ENCODE measurements at regions not wholly inside any gene's neighbourhood (a gene's known extent, or its start where the extent isn't known, plus 50 kb on each side); places are given as distances from the start of the nearest gene placed in this dataset.

DNA sequence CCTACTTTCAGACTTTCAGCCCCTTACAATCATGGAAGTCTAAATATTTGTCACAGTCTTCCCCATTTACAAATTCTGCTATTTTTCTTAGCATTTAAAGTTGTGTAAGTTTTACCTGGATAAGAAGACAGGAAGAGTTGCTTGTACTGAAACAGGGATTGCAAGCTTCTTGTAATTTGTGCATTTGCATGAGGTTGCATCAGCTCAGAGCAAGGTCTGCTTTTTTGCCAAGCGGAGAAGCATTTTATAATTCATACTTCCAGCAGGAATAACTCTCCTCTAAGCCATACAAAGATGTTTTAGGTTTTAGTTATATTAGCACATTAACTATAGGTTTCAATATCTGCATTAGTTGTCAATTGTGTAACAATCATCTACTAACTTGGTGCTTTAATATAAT lies 922.0 kb upstream of the PABPC4L start:
- no CpG with 5 or more reads among the region's 1 CpG for WGBS (ENCODE audit: insufficient coverage, low lambda C conversion rate)

DNA sequence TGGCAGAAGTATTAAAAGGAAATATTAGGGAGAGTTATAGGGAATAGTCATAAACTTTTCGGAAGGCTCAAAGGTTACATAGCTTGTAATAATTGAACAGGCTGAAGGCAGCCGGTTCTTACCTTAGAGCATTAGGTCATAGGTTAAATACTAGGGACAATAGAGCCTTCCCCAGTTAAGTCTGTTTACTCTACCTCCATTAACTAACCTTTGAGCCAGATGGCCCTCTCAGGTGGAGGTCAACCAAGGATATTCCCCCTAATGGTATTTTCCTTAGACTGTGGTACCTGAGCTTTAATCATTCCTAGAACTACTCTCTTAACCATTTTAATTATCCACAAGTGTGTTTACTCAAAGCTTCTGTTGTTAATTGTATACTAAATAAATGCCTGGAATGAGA lies 920.9 kb upstream of the PABPC4L start:
- no peaks in the 10 kb centered on the region for H3K4me1 ChIP-seq (ENCODE audit: control insufficient read depth, insufficient read depth, low read length)
- H3K36me3 ChIP-seq (ENCODE audit: control insufficient read depth, insufficient read depth, low read length), result no peaks in the 10 kb centered on the region
- no peak for DNase-seq
- H3K4me3 ChIP-seq (ENCODE audit: low read length), result no peak overlapping the region
- no peaks in the 10 kb centered on the region for H3K27me3 ChIP-seq (ENCODE audit: control insufficient read depth, insufficient read depth, low read length)
- H3K9me3 ChIP-seq (ENCODE audit: control insufficient read depth, low read depth, low read length), result no peaks in the 10 kb centered on the region
- H3K27ac ChIP-seq (ENCODE audit: low read length), result no peak overlapping the region
- WGBS (ENCODE audit: insufficient coverage, low lambda C conversion rate), result 25% methylated on average over 2 of the region's 2 CpGs

More for the DNA sequence above, 922.0 kb upstream of the PABPC4L start:
- Histone ChIP-seq H3K36me3 (ENCODE audit: control insufficient read depth, insufficient read depth, low read length) (no peaks in the 10 kb centered on the region), H3K4me1 (ENCODE audit: control insufficient read depth, insufficient read depth, low read length) (no peaks in the 10 kb centered on the region), H3K4me3 (ENCODE audit: low read length) (no peak overlapping the region), H3K9me3 (ENCODE audit: control insufficient read depth, low read depth, low read length) (no peaks in the 10 kb centered on the region), H3K27ac (ENCODE audit: low read length) (no peak overlapping the region), H3K27me3 (ENCODE audit: control insufficient read depth, insufficient read depth, low read length) (no peaks in the 10 kb centered on the region)
- DNase-seq, result no peak

DNA sequence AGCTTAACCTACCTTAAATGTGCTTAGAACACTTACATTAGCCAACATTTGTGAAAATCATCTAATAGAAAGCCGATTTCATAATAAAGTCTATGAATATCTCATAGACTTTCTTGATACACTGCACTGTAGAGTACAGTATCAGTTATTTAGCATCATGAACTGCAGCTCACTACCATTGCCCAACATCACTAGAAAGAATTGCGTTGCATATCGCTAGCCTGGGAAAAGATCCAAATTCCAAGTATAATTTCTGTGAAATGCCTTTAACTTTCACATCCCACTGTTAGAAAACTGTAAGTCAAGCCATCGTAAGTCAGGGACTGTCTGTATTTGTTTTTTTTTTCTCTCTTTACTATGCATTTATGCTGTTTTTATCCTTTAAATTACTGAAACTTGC lies 918.6 kb upstream of the PABPC4L start:
- DNase-seq, result no peak
- H3K4me1 ChIP-seq (ENCODE audit: control insufficient read depth, insufficient read depth, low read length), result no peaks in the 10 kb centered on the region
- 83% methylated on average over 1 of the region's 4 CpGs for WGBS (ENCODE audit: insufficient coverage, low lambda C conversion rate)
- no peak overlapping the region for H3K4me3 ChIP-seq (ENCODE audit: low read length)
- H3K27me3 ChIP-seq (ENCODE audit: control insufficient read depth, insufficient read depth, low read length), result no peaks in the 10 kb centered on the region
- H3K27ac ChIP-seq (ENCODE audit: low read length), result no peak overlapping the region
- no peaks in the 10 kb centered on the region for H3K36me3 ChIP-seq (ENCODE audit: control insufficient read depth, insufficient read depth, low read length)
- H3K9me3 ChIP-seq (ENCODE audit: control insufficient read depth, low read depth, low read length), result no peaks in the 10 kb centered on the region

DNA sequence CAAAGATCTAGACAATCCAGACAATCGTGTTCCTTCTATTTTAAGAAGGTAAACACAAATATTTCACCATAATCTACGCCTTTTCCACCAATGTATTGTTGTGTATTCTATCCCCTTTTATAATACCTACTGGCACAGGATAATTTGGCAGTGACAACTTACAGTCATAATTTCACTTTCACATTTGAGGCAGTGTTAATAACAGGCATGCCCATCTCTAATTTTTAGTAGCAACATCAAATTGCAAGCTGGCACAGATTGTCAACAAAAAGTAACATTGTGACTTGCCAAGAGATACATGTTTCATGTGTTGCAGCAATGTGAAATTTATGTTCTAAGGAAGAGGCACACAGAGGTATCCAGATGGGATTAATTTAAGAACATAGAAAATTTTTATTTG lies 912.5 kb upstream of the PABPC4L start:
- Histone ChIP-seq H3K27me3 (ENCODE audit: control insufficient read depth, insufficient read depth, low read length) (no peaks in the 10 kb centered on the region), H3K36me3 (ENCODE audit: control insufficient read depth, insufficient read depth, low read length) (no peaks in the 10 kb centered on the region), H3K4me1 (ENCODE audit: control insufficient read depth, insufficient read depth, low read length) (no peaks in the 10 kb centered on the region), H3K27ac (ENCODE audit: low read length) (no peak overlapping the region), H3K4me3 (ENCODE audit: low read length) (no peak overlapping the region), H3K9me3 (ENCODE audit: control insufficient read depth, low read depth, low read length) (no peaks in the 10 kb centered on the region)
- DNase-seq, result no peak
- WGBS (ENCODE audit: insufficient coverage, low lambda C conversion rate), result 80% methylated on average over 2 of the region's 2 CpGs

DNA sequence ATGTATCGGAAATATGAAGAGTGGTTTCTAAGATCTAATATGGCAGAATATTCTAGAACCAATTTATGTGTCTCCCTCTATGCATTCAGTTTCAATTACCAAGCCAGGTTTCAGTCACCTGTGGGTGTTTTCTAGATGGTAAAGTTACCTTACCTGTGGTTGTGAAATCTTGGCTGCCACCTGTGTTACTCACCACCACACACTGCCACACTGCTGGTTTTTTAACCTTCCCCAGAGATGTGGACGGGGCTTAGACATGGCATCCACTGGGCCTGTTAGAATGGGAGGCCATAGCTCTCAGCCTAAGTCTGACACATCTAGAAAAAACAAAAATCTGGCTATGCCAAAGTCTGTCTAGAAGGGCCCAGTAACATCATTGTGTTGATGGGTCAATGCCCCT lies 896.5 kb upstream of the PABPC4L start:
- no peak overlapping the region for H3K27ac ChIP-seq (ENCODE audit: low read length)
- no peaks in the 10 kb centered on the region for H3K36me3 ChIP-seq (ENCODE audit: control insufficient read depth, insufficient read depth, low read length)
- no peak for DNase-seq
- H3K4me3 ChIP-seq (ENCODE audit: low read length), result no peak overlapping the region
- no CpG with 5 or more reads among the region's 2 CpGs for WGBS (ENCODE audit: insufficient coverage, low lambda C conversion rate)
- no peaks in the 10 kb centered on the region for H3K9me3 ChIP-seq (ENCODE audit: control insufficient read depth, low read depth, low read length)
- no peaks in the 10 kb centered on the region for H3K4me1 ChIP-seq (ENCODE audit: control insufficient read depth, insufficient read depth, low read length)
- no peaks in the 10 kb centered on the region for H3K27me3 ChIP-seq (ENCODE audit: control insufficient read depth, insufficient read depth, low read length)

DNA sequence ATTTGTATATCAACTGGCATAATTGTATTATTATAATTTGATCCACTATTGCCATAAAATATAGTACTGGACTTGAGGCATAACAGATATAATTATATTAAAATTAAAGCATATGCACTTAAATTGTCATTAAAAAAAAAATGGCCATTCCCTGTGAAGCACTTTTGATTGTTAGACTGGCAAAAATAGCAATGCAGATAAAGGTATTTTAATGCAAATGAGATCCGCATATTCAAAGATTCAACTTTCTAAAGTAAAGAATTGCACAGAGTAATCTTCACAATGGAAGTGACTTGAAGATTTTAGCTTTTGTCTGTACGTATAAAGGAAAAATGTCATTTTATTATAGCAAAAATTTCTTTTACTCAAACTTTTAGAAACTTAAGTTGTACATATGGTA lies 871.8 kb upstream of the PABPC4L start:
- Histone ChIP-seq H3K27me3 (ENCODE audit: control insufficient read depth, insufficient read depth, low read length) (no peaks in the 10 kb centered on the region), H3K9me3 (ENCODE audit: control insufficient read depth, low read depth, low read length) (no peaks in the 10 kb centered on the region), H3K36me3 (ENCODE audit: control insufficient read depth, insufficient read depth, low read length) (no peaks in the 10 kb centered on the region), H3K4me1 (ENCODE audit: control insufficient read depth, insufficient read depth, low read length) (no peaks in the 10 kb centered on the region), H3K27ac (ENCODE audit: low read length) (no peak overlapping the region), H3K4me3 (ENCODE audit: low read length) (no peak overlapping the region)
- no peak for DNase-seq
- 96% methylated on average over 2 of the region's 2 CpGs for WGBS (ENCODE audit: insufficient coverage, low lambda C conversion rate)

DNA sequence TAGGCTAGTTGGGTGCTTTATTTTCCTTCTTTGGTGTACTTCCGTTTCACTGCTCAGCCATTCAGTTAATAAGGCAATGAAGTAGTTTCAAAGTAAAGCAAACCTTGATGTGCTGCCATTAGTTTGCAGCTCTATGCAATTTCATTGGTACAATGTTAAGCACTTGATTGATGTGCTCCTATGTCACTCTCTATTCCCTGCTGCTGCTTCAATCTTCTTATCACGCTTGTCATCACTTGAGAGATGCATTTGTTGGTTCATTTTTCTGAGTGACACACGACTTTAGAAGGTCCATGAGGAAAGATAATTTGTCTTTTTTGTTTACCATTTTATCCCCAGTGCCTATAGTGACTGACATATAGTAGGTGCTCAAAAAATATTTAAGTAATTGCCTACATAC lies 871.0 kb upstream of the PABPC4L start:
- Histone ChIP-seq H3K9me3 (ENCODE audit: control insufficient read depth, low read depth, low read length) (no peaks in the 10 kb centered on the region), H3K27me3 (ENCODE audit: control insufficient read depth, insufficient read depth, low read length) (no peaks in the 10 kb centered on the region), H3K36me3 (ENCODE audit: control insufficient read depth, insufficient read depth, low read length) (no peaks in the 10 kb centered on the region), H3K27ac (ENCODE audit: low read length) (no peak overlapping the region), H3K4me1 (ENCODE audit: control insufficient read depth, insufficient read depth, low read length) (no peaks in the 10 kb centered on the region), H3K4me3 (ENCODE audit: low read length) (no peak overlapping the region)
- 20% methylated on average over 1 of the region's 3 CpGs for WGBS (ENCODE audit: insufficient coverage, low lambda C conversion rate)
- no peak for DNase-seq

DNA sequence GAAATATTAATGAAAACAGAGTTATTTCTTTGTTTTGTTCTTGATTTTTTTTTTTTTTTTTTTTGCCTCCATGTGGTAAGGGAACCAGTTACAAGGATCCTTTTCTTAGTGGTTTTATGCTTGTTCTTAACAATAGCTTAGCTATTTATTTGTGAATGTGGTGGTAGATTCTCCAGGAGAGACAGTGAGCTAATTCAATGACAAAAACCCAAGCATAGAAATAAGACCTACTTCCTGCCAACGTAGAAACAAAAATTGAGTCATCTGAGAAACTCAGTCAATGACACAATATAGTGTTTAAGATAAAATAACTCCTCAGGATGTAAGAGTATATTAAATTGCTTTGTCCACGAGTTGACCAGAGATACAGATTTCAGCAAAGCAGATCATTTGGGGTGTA lies 863.8 kb upstream of the PABPC4L start:
- Histone ChIP-seq H3K4me3 (ENCODE audit: low read length) (no peak overlapping the region), H3K9me3 (ENCODE audit: control insufficient read depth, low read depth, low read length) (no peaks in the 10 kb centered on the region), H3K27ac (ENCODE audit: low read length) (no peak overlapping the region), H3K36me3 (ENCODE audit: control insufficient read depth, insufficient read depth, low read length) (no peaks in the 10 kb centered on the region), H3K4me1 (ENCODE audit: control insufficient read depth, insufficient read depth, low read length) (no peaks in the 10 kb centered on the region), H3K27me3 (ENCODE audit: control insufficient read depth, insufficient read depth, low read length) (no peaks in the 10 kb centered on the region)
- WGBS (ENCODE audit: insufficient coverage, low lambda C conversion rate), result 67% methylated on average over 1 of the region's 2 CpGs
- no peak for DNase-seq

DNA sequence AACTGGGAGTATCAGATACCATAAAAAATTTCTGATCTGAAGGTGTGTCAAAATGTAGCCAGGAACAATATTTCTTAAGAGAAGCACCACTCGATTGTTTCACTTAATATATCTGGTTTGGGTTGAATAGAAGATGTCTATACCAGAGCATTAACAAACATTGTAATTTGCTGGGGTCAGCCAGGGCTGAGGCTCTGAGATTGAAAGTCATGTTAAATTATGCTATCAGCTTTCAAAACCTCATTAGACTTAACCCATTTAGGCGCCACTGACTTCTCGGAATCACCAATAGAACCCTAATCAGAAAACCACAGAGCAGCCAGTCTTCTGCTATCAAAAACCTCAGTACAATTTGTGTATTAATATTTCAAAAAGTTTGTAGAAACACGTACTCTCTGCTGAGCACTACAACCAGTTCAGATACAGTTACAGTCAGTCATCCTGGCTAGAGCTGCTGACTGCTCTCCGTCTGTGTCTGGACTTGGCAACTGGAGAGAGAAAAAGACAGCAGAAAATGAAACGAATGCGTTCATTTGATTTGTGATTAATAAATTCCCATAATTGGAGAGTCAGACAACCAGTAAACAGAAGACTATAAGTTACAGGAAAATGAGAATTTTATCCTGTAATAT lies 848.6 kb upstream of the PABPC4L start:
- Histone ChIP-seq H3K4me3 (ENCODE audit: low read length) (no peak overlapping the region), H3K27me3 (ENCODE audit: control insufficient read depth, insufficient read depth, low read length) (no peaks in the 10 kb centered on the region), H3K36me3 (ENCODE audit: control insufficient read depth, insufficient read depth, low read length) (no peaks in the 10 kb centered on the region), H3K4me1 (ENCODE audit: control insufficient read depth, insufficient read depth, low read length) (no peaks in the 10 kb centered on the region), H3K27ac (ENCODE audit: low read length) (no peak overlapping the region), H3K9me3 (ENCODE audit: control insufficient read depth, low read depth, low read length) (no peaks in the 10 kb centered on the region)
- 72% methylated on average over 4 of the region's 7 CpGs for WGBS (ENCODE audit: insufficient coverage, low lambda C conversion rate)
- DNase-seq, result no peak

DNA sequence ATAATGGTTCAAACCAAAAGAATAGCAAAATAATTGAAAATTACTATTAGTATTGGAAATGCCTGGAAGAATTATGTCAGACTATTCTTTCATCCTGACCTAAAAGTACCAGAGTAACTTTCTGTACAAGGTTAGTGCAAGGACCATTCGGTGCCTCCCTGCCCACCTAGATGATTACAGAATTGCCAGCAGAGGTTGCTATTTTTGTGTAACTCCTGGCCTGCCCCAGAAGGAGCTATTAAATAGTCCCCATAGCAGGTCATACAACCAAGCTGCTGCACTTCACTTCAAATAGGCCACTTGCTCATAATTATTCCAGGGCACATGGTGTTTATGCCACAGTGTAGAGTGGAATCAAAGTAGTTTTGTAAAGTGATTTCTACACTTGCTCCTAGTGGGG lies 831.1 kb upstream of the PABPC4L start:
- Histone ChIP-seq H3K27me3 (ENCODE audit: control insufficient read depth, insufficient read depth, low read length) (no peaks in the 10 kb centered on the region), H3K4me1 (ENCODE audit: control insufficient read depth, insufficient read depth, low read length) (no peaks in the 10 kb centered on the region), H3K9me3 (ENCODE audit: control insufficient read depth, low read depth, low read length) (no peaks in the 10 kb centered on the region), H3K4me3 (ENCODE audit: low read length) (no peak overlapping the region), H3K27ac (ENCODE audit: low read length) (no peak overlapping the region), H3K36me3 (ENCODE audit: control insufficient read depth, insufficient read depth, low read length) (no peaks in the 10 kb centered on the region)
- no CpG with 5 or more reads among the region's 1 CpG for WGBS (ENCODE audit: insufficient coverage, low lambda C conversion rate)
- DNase-seq, result no peak

DNA sequence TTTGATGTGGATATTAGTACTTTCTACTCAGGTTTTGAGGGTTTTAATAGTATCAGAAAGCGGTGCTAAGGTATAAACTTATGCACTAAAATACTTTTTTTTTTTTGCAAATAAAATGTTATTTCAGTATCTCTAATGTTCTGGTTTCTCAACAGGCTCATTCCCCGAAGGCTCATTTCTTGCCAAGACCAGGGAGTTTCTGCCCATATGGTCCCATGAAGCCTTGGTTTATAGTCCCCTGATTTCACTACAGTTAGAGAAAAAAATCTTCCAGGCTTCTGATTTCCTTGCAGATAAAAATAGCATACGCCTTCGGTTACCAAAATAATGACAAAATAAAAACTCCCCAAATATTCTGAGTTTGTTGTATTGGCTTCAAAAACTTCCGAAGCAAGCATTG lies 814.2 kb upstream of the PABPC4L start:
- WGBS (ENCODE audit: insufficient coverage, low lambda C conversion rate), result 100% methylated on average over 2 of the region's 5 CpGs
- Histone ChIP-seq H3K9me3 (ENCODE audit: control insufficient read depth, low read depth, low read length) (no peaks in the 10 kb centered on the region), H3K27ac (ENCODE audit: low read length) (no peak overlapping the region), H3K27me3 (ENCODE audit: control insufficient read depth, insufficient read depth, low read length) (no peaks in the 10 kb centered on the region), H3K36me3 (ENCODE audit: control insufficient read depth, insufficient read depth, low read length) (no peaks in the 10 kb centered on the region), H3K4me1 (ENCODE audit: control insufficient read depth, insufficient read depth, low read length) (no peaks in the 10 kb centered on the region), H3K4me3 (ENCODE audit: low read length) (no peak overlapping the region)
- no peak for DNase-seq

Data from large intestine (tissue), 3 donors.